GM19455 (cell line): ENCODE measurements at regions not wholly inside any gene's neighbourhood (a gene's known extent, or its start where the extent isn't known, plus 50 kb on each side); places are given as distances from the start of the nearest gene placed in this dataset.

ENCODE experiments used
- ATAC-seq: cut with Tn5 transposase; IDR thresholded peaks from one replicate; pipeline ENCODE4 v1.9.1; 2021; ENCODE audit not compliant: unreplicated experiment

- ATAC-seq = no peak
Observed at GRCh38 chr13:81745391-81745790, 1404.5 kb upstream of the SPRY2 start.

- ATAC-seq = no peak
Observed at GRCh38 chr13:81738364-81738763, 1397.4 kb upstream of the SPRY2 start.

- ATAC-seq = no peak
Observed at GRCh38 chr13:81726037-81726726, 1385.3 kb upstream of the SPRY2 start.

- no peak for ATAC-seq
Observed at GRCh38 chr13:81722456-81722855, 1381.5 kb upstream of the SPRY2 start.

- ATAC-seq = no peak
Observed at GRCh38 chr13:81721400-81721799, 1380.5 kb upstream of the SPRY2 start.

- no peak for ATAC-seq
Observed at GRCh38 chr13:81714513-81714912, 1373.6 kb upstream of the SPRY2 start.

GRCh38 chr13:81713201-81713600 lies 1372.3 kb upstream of the SPRY2 start:
- ATAC-seq = no peak

GRCh38 chr13:81697826-81698225 lies 1356.9 kb upstream of the SPRY2 start:
- no peak for ATAC-seq

- ATAC-seq = no peak
Observed at GRCh38 chr13:81686877-81687276, 1346.0 kb upstream of the SPRY2 start.

GRCh38 chr13:81683521-81683920 lies 1342.6 kb upstream of the SPRY2 start:
- ATAC-seq = no peak

GRCh38 chr13:81682081-81682630 lies 1341.2 kb upstream of the SPRY2 start:
- ATAC-seq = no peak

- no peak for ATAC-seq
Observed at GRCh38 chr13:81677857-81678256, 1336.9 kb upstream of the SPRY2 start.

GRCh38 chr13:81676008-81676407 lies 1335.1 kb upstream of the SPRY2 start:
- ATAC-seq = no peak

- ATAC-seq = no peak
Observed at GRCh38 chr13:81671064-81671463, 1330.1 kb upstream of the SPRY2 start.

- no peak for ATAC-seq
Observed at GRCh38 chr13:81670048-81670447, 1329.1 kb upstream of the SPRY2 start.

GRCh38 chr13:81664872-81665271 lies 1323.9 kb upstream of the SPRY2 start:
- no peak for ATAC-seq

GRCh38 chr13:81659984-81660383 lies 1319.1 kb upstream of the SPRY2 start:
- ATAC-seq = no peak

- no peak for ATAC-seq
Observed at GRCh38 chr13:81658598-81659370, 1317.9 kb upstream of the SPRY2 start.

- no peak for ATAC-seq
Observed at GRCh38 chr13:81639984-81640582, 1299.2 kb upstream of the SPRY2 start.

GRCh38 chr13:81637457-81637856 lies 1296.5 kb upstream of the SPRY2 start:
- ATAC-seq = no peak

- no peak for ATAC-seq
Observed at GRCh38 chr13:81636120-81636519, 1295.2 kb upstream of the SPRY2 start.

- no peak for ATAC-seq
Observed at GRCh38 chr13:81615031-81615430, 1274.1 kb upstream of the SPRY2 start.
